Spleen (tissue), 11 donors: ENCODE measurements at regions not wholly inside any gene's neighbourhood (a gene's known extent, or its start where the extent isn't known, plus 50 kb on each side); places are given as distances from the start of the nearest gene placed in this dataset.

Source experiments
- DNase-seq: peaks from one replicate; pipeline ENCODE4 v3.0.0-alpha.2; 2020
- H3K27ac ChIP-seq, 8 donors: fragments of 200-600 bp; sonication (generic) in 7 of 8; 1 replicate in 4 of 8; 2 replicates in 4 of 8; pipeline versions ENCODE4 v1.5.0 to v1.8.0; 2016 to 2021; ENCODE audit warnings: inconsistent platforms in 4 of 8, mild to moderate bottlenecking in 4 of 8, moderate library complexity in 1 of 8
- H3K27me3 ChIP-seq, 7 donors: fragments of 200-600 bp; sonication (generic) in 6 of 7; replicated peaks in 1 of 7; 1 replicate in 4 of 7; 2 replicates in 3 of 7; pipeline versions ENCODE4 v1.5.0 to v1.8.0; 2016 to 2021; ENCODE audit warnings: inconsistent platforms in 3 of 7, mild to moderate bottlenecking in 1 of 7
- H3K36me3 ChIP-seq, 6 donors: fragments of 200-600 bp; sonication (generic) in 5 of 6; 1 replicate in 4 of 6; 2 replicates in 2 of 6; pipeline versions ENCODE4 v1.5.0 to v1.8.0; 2016 to 2021; ENCODE audit warnings: inconsistent platforms in 2 of 6
- H3K4me1 ChIP-seq, 6 donors: fragments of 200-600 bp; sonication (generic) in 5 of 6; 1 replicate in 3 of 6; 2 replicates in 3 of 6; pipeline versions ENCODE4 v1.5.0 to v1.8.0; 2016 to 2021; ENCODE audit warnings: inconsistent platforms in 3 of 6
- H3K4me3 ChIP-seq, 8 donors: fragments of 200-600 bp; sonication (generic) in 7 of 8; 1 replicate in 4 of 8; 2 replicates in 4 of 8; pipeline versions ENCODE4 v1.5.0 to v1.8.0; 2016 to 2021; ENCODE audit warnings: inconsistent platforms in 4 of 8, mild to moderate bottlenecking in 4 of 8, moderate library complexity in 2 of 8
- H3K9me3 ChIP-seq, 8 donors: fragments of 200-600 bp; sonication (generic) in 7 of 8; 1 replicate in 4 of 8; 2 replicates in 4 of 8; pipeline versions ENCODE4 v1.5.0 to v1.8.0; 2016 to 2021; ENCODE audit warnings: inconsistent platforms in 4 of 8
- CTCF ChIP-seq, 11 experiments: fragments of 200-600 bp in 7 of 11; fragments of 450-650 bp in 4 of 11; sonication (generic) in 4 of 11; IDR thresholded peaks in 8 of 11; conservative IDR thresholded peaks in 3 of 11; 1 replicate in 7 of 11; 2 replicates in 4 of 11; pipeline versions ENCODE4 v1.4.0 to v1.8.0; 2016 to 2021; ENCODE audit warnings: antibody characterized with exemption in 11 of 11, inconsistent platforms in 4 of 11, mild to moderate bottlenecking in 1 of 11
- POLR2A ChIP-seq, 3 donors: fragments of 450-650 bp; IDR thresholded peaks; one replicate each; pipeline ENCODE4 v1.5.1; 2017; ENCODE audit warnings: antibody characterized with exemption in 3 of 3, mild to moderate bottlenecking in 1 of 3
- POLR2AphosphoS5 ChIP-seq, 3 donors: sonication (generic); formaldehyde crosslinking; IDR thresholded peaks; one replicate each; pipeline ENCODE4 v1.5.1; 2017; ENCODE audit warnings: antibody characterized with exemption in 3 of 3
- WGBS, 5 donors: extraction: QIAGEN DNeasy Blood & Tissue Kit in 3 of 5; methylation state at CpG; one replicate each; pipeline versions ENCODE4 v1.1.5 to v1.1.7; 2013 to 2018; 5-methylcytosine and 5-hydroxymethylcytosine counted together
- intact Hi-C: fragments of 100-400 bp; cut with DNase I; formaldehyde crosslinking; loops from one replicate; pipeline ENCODE4 v1.15.0; 2023; ENCODE audit warnings: low total_unique reads
- donor health status: healthy with polysubstance abuse.
- donor health status: DM: no; HTN: no; CAD: no; lungs with moderate emphysema.
- donor health status: DM: no; HTN: no; CAD: no.
- donor health status: Bipolar disorder and iron deficiency.
- donor health status: healthy.
- donor health status: DM: no; HTN: no; CAD: no.
- donor health status: DM: yes; HTN: yes; CAD: no.

GRCh38 chr14:24712909-24713308 is 78.9 kb upstream of the GZMB start:
- TF ChIP-seq CTCF (IDR thresholded peaks at IDR 0.05 in 8 of 11, conservative IDR thresholded peaks at IDR 0.05 in 3 of 11): no peak
- no peak for TF ChIP-seq POLR2AphosphoS5 (IDR thresholded peaks at IDR 0.05)
- no peak for TF ChIP-seq POLR2A (IDR thresholded peaks at IDR 0.05)
- no peak overlapping the region for H3K27ac ChIP-seq
- DNase-seq: no peak
- 81 to 88% (median 83%) methylated on average over 6 of the region's 6 CpGs for WGBS, 5 donors
- H3K36me3 ChIP-seq: no peaks in the 10 kb centered on the region
- peaks cover 0 to 7% (median 0%) of the 10 kb centered on the region in 7 donors for H3K27me3 ChIP-seq
- intact Hi-C loops: loop anchor here (10.0 kb wide), 1 partner anchor 702 kb away; no protein-coding TSS in a partner anchor
- H3K9me3 ChIP-seq: no peaks in the 10 kb centered on the region
- H3K4me3 ChIP-seq: no peak overlapping the region
- peaks cover 0 to 7% (median 4%) of the 10 kb centered on the region in 6 donors for H3K4me1 ChIP-seq

- no peak for DNase-seq
- Histone ChIP-seq H3K36me3 (no peaks in the 10 kb centered on the region), H3K4me3 (no peak overlapping the region), H3K27me3 (peaks cover 0 to 7% (median 0%) of the 10 kb centered on the region in 7 donors), H3K4me1 (peaks cover 0 to 7% (median 4%) of the 10 kb centered on the region in 6 donors), H3K27ac (no peak overlapping the region), H3K9me3 (no peaks in the 10 kb centered on the region)
- 69 to 76% (median 72%) methylated on average over 1 of the region's 1 CpG for WGBS, 5 donors
- intact Hi-C loops: loop anchor here (10.0 kb wide), 1 partner anchor 702 kb away; no protein-coding TSS in a partner anchor
- TF ChIP-seq CTCF (IDR thresholded peaks at IDR 0.05 in 8 of 11, conservative IDR thresholded peaks at IDR 0.05 in 3 of 11) (no peak), POLR2AphosphoS5 (IDR thresholded peaks at IDR 0.05) (no peak), POLR2A (IDR thresholded peaks at IDR 0.05) (no peak)
Measured at GRCh38 chr14:24712374-24712773, 78.4 kb upstream of the GZMB start.

- H3K4me3 ChIP-seq: no peak overlapping the region
- peaks cover 0 to 17% (median 6%) of the 10 kb centered on the region in 6 donors for H3K4me1 ChIP-seq
- peak; percentile 42 to 86 (median 74) for TF ChIP-seq CTCF (IDR thresholded peaks at IDR 0.05 in 8 of 11, conservative IDR thresholded peaks at IDR 0.05 in 3 of 11)
- TF ChIP-seq POLR2A (IDR thresholded peaks at IDR 0.05): no peak
- TF ChIP-seq POLR2AphosphoS5 (IDR thresholded peaks at IDR 0.05): no peak
- no peaks in the 10 kb centered on the region for H3K27me3 ChIP-seq
- WGBS, 5 donors: 48 to 57% (median 51%) methylated on average over 16 of the region's 16 CpGs
- no peak overlapping the region for H3K27ac ChIP-seq
- DNase-seq: no peak
- intact Hi-C loops: loop anchor here (10.0 kb wide), 1 partner anchor 704 kb away; no protein-coding TSS in a partner anchor
- no peaks in the 10 kb centered on the region for H3K36me3 ChIP-seq
- no peaks in the 10 kb centered on the region for H3K9me3 ChIP-seq
Measured at GRCh38 chr14:24710403-24711112, 76.6 kb upstream of the GZMB start.

- no peak for TF ChIP-seq POLR2AphosphoS5 (IDR thresholded peaks at IDR 0.05)
- no peak for TF ChIP-seq POLR2A (IDR thresholded peaks at IDR 0.05)
- no peak for TF ChIP-seq CTCF (IDR thresholded peaks at IDR 0.05 in 8 of 11, conservative IDR thresholded peaks at IDR 0.05 in 3 of 11)
- DNase-seq: no peak
- Histone ChIP-seq H3K36me3 (no peaks in the 10 kb centered on the region), H3K4me3 (no peak overlapping the region), H3K9me3 (no peaks in the 10 kb centered on the region), H3K4me1 (peaks cover 0 to 35% (median 7%) of the 10 kb centered on the region in 6 donors), H3K27ac (no peak overlapping the region), H3K27me3 (no peaks in the 10 kb centered on the region)
- WGBS, 5 donors: 85 to 95% (median 87%) methylated on average over 3 of the region's 3 CpGs
- intact Hi-C loops: no loop called here
Measured at GRCh38 chr14:24708684-24709083, 74.7 kb upstream of the GZMB start.
